Activated CD8-positive, alpha-beta memory T cell treated with anti-CD3 and anti-CD28 coated beads, Interleukin-2, amount 50 U/mL, for 48 hours (primary cell): ENCODE measurements at regions not wholly inside any gene's neighbourhood (a gene's known extent, or its start where the extent isn't known, plus 50 kb on each side); places are given as distances from the start of the nearest gene placed in this dataset.

Experiments
- DNase-seq: peaks from one replicate; pipeline ENCODE4 v3.0.0-alpha.2; 2020

- DNase-seq = no peak
Observed at GRCh38 chr5:135199919-135200318, 165.9 kb upstream of the PITX1 start.

DNA sequence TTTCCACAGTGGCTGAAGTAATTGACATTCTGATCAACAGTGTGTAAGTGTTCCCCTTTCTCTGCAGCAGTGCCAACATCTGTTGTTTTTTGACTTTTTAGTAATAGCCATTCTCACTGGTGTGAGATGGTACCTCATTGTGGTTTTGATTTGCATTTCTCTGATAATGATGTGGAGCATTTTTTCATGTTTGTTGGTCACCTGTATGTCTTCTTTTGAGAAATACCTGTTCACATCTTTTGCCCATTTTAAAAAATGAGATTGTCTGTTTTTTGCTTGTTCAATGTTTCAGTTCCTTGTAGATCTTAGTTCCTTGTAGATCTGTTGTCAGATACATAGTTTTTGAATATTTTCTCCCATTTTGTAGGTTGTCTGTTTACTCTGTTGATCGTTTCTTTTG, 162.5 kb upstream of the PITX1 start:
- no peak for DNase-seq

GRCh38 chr5:135195270-135195608, 161.2 kb upstream of the PITX1 start:
- DNase-seq = no peak

GRCh38 chr5:135194573-135195269, 160.7 kb upstream of the PITX1 start:
- DNase-seq = no peak

GRCh38 chr5:135194126-135194488, 160.1 kb upstream of the PITX1 start:
- DNase-seq = no peak

- no peak for DNase-seq
Observed at GRCh38 chr5:135193213-135194125, 159.4 kb upstream of the PITX1 start.

GRCh38 chr5:135192351-135192750, 158.3 kb upstream of the PITX1 start:
- DNase-seq = no peak

DNA sequence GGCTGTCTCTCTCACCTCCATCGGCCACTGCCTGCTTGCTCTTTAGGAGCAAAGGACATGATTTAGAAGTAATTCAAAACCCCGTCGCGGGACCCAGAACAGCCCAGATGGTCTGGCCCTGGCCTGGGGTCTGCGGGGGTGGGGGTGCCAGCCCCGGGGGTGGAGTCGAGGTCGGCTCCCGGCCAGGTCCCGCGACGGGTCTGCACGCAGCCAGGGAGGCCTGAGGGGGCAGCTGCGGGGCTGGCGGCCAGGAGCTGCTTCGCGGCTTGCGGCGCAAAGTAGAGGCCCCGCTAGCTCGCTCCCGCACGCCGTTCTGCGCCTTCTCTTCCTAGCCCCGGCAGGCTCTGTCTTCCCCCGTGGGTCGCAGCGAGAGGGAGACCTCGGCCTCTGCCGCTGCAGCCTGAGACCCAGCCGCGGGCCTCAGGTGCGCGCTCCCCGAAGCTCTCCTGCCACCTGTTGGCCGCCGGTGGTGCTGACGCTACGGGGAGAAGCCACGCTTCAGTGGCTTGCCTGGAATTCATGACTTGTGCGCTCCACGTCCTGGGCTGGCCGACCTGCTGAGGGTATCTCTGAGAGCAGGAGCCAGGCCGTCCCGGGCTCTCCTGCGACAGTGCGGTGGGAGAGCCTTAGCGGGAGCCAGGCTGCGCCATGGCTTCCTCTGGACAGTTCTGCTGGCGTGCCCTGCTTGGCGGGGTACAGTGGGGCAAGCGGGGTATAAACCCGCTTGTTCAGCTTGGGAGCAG, 157.2 kb upstream of the PITX1 start:
- peak; percentile 87 for DNase-seq

GRCh38 chr5:135190416-135191083, 156.5 kb upstream of the PITX1 start:
- DNase-seq = no peak

DNA sequence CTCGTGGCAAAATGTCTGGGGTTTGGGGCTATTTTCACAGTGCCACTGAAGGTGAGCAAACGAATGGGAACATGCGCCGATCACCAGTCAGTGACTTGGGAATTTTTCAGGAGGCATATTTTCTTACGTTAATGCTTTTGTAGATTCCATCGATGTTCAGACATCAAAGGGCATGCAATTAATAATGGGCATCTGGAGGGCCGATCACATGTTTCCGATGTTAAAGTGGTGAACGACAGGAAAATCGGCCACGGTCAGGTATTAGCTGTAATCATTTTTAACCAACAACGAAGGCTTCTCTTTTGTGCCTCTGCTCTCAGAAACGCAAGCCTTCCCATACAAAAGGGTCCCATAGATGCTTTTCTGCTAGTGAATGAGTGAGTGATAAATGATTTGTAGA, 155.0 kb upstream of the PITX1 start:
- no peak for DNase-seq

- DNase-seq = no peak
Observed at GRCh38 chr5:135188233-135188914, 154.3 kb upstream of the PITX1 start.

DNA sequence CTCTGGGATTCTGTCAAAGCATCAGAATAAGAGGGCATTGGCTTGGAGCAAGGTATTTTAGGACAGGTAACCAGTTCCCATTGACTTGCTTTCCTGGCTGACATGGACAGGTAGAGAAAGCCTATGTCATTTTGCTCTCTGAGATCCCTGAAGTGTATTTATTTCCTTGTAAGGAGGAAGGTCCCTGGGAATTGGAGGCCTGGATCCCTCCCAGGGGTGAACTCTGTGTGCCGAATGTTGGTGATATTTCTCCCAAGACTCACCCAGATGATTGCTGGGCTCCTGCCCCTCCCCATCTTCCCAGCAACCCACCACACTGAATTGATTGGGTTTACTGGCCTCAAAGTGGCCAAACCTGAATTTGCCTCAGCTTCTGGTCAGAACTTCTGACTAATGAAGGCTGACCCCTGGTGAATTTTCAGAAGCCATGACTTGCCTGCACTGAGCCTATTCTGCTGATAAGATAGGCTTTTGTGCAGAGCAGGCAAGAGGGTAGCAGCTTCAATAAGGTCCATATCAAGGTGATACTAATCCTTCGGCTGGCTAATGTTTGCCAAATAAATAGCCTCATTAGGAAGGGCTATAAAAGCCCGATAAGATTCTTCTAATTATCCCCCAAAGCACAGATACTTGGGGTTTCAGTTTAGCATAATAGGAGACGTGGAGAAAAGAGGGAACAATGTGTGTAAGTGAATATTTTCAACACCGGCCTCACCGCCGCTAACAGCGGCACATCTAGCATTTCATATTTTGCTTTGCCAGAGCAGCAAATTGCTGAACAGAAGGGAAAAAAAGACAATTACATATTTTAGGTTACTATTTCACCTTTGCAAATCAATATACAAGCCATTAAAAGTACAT, 152.9 kb upstream of the PITX1 start:
- DNase-seq = no peak

- no peak for DNase-seq
Observed at GRCh38 chr5:135185481-135186065, 151.5 kb upstream of the PITX1 start.

GRCh38 chr5:135184646-135185045, 150.6 kb upstream of the PITX1 start:
- DNase-seq = no peak

DNA sequence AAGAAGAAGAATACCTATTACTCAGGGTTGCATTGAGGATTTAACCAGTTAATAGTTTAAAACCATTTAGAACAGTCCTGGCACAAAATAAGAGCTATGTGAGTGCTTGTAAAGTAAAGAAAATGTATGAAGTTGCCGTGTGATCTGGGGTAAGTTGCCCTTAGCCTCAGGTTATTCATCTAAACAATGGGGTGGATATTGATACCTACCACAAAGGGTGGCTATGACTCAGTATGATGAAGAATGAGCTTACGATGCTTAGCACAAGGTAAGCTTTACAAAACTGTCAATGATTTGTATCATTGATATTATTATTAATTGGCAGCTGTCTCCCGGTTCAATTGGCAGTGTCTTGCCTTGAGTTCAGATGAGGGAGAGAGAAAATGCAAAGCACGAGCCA, 149.4 kb upstream of the PITX1 start:
- DNase-seq = no peak

DNA sequence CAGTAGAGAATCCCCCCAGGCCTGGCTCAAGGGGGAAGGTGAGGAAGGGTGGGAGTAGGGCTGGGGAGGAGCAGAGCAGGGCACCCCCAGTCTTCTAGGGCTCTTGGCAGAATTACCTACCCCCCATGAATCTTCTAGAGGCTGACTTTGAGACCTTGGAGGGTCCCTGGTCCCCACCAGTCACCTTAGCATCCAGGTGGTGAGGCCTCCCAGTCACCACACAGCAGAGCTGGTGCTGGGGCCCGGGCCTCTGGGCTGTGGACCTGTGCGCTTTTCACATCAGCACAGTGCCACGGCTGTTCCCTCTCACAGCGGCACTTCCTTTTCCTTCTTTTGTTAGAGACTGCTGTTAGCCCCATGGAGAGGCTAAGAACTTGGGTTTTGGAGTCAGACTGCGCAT, 148.6 kb upstream of the PITX1 start:
- DNase-seq = no peak

DNA sequence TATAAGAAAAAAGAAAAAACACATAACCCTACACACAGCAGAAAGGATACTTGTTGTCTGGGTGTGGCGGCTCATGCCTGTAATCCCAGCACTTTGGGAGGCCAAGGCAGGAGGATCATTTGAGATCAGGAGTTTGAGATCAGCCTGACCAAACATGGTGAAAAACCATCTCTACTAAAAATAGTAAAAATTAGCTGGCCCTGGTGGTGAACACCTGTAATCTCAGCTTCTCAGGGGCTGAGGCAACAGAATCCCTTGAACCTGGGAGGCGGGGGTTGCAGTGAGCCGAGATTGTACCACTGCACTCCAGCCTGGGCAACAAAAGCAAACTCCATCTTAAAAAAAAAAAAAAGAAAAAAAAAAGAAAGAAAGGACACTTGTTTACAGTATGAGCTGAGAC, 147.6 kb upstream of the PITX1 start:
- DNase-seq = no peak

DNA sequence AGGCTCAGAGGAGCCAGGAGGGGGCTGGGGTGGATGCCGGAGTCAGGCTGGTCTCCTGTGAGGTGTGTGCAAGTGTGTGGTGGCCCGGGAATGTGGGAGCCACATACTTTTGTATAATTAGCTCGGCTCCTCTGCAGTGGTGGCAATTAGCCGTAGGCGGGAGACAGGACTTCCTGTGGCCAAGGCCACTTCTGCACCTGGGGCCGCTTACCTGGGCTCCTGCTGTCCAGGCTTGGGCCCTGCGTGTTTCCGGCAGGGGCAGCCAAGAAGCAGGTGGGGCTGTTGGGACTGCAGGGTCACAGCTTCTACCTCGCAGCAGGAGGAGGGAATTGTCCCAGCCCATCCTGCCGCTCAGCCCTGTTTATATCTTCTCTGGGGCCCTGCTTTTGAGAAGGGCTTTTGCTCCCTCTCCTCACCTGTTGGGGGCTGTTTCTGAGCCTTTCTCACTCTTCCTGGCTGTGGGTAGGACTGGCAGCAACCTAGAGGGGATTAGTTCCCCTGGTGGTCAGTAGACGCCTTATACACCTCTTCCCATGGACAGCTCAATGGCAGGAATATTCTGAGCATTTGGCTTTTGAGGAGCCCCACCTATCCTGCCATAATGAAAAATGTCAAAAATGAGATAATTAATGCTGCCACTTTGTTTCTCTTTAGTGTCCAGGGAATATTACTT, 145.4 kb upstream of the PITX1 start:
- no peak for DNase-seq

- no peak for DNase-seq
Observed at GRCh38 chr5:135178476-135179155, 144.6 kb upstream of the PITX1 start.

GRCh38 chr5:135177591-135177990, 143.6 kb upstream of the PITX1 start:
- no peak for DNase-seq
